ENCODE measurements at regions not wholly inside any gene's neighbourhood (a gene's known extent, or its start where the extent isn't known, plus 50 kb on each side); places are given as distances from the start of the nearest gene placed in this dataset.

- H3K4me3 ChIP-seq (ENCODE audit: low read depth in 1 of 2, low read length in 1 of 2): no peak overlapping the region
- no peaks in the 10 kb centered on the region for H3K27me3 ChIP-seq
- no peaks in the 10 kb centered on the region for H3K9me3 ChIP-seq
- H3K27ac ChIP-seq: no peak overlapping the region
- TF ChIP-seq, protein P1, sequence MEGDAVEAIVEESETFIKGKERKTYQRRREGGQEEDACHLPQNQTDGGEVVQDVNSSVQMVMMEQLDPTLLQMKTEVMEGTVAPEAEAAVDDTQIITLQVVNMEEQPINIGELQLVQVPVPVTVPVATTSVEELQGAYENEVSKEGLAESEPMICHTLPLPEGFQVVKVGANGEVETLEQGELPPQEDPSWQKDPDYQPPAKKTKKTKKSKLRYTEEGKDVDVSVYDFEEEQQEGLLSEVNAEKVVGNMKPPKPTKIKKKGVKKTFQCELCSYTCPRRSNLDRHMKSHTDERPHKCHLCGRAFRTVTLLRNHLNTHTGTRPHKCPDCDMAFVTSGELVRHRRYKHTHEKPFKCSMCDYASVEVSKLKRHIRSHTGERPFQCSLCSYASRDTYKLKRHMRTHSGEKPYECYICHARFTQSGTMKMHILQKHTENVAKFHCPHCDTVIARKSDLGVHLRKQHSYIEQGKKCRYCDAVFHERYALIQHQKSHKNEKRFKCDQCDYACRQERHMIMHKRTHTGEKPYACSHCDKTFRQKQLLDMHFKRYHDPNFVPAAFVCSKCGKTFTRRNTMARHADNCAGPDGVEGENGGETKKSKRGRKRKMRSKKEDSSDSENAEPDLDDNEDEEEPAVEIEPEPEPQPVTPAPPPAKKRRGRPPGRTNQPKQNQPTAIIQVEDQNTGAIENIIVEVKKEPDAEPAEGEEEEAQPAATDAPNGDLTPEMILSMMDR (IDR thresholded peaks at IDR 0.05): no peak
- no peaks in the 10 kb centered on the region for H3K36me3 ChIP-seq
- no peaks in the 10 kb centered on the region for H3K4me1 ChIP-seq (ENCODE audit: control insufficient read depth in 1 of 2, insufficient read depth in 1 of 2, low read depth in 1 of 2, low read length in 1 of 2)
These were observed 213.3 kb downstream of the FAM76B start for GRCh38 chr11:95576146-95576845.

DNA sequence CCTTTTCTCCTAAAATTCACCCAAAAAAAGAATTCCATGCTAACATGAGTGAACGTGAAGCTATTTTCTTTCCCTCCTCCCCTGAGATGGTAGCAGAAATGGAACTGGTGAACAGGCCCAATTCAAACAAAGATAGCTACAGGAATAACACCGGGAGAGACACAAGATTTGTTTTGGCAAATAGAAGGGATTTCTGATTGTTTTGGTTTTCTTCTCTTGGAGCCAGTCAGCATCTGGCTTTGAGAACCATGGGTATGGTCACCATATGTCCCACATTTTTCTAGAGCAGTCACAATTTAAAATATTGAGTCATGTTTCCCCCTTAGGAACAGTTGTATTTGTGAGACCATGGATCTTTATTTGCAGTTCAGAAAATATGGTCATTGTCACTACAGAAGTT lies 214.1 kb downstream of the FAM76B start:
- H3K27ac ChIP-seq: no peak overlapping the region
- no peaks in the 10 kb centered on the region for H3K9me3 ChIP-seq
- H3K36me3 ChIP-seq: no peaks in the 10 kb centered on the region
- TF ChIP-seq, protein P1 (IDR thresholded peaks at IDR 0.05): no peak
- no peaks in the 10 kb centered on the region for H3K27me3 ChIP-seq
- no peak overlapping the region for H3K4me3 ChIP-seq (ENCODE audit: low read depth in 1 of 2, low read length in 1 of 2)
- no peaks in the 10 kb centered on the region for H3K4me1 ChIP-seq (ENCODE audit: control insufficient read depth in 1 of 2, insufficient read depth in 1 of 2, low read depth in 1 of 2, low read length in 1 of 2)

DNA sequence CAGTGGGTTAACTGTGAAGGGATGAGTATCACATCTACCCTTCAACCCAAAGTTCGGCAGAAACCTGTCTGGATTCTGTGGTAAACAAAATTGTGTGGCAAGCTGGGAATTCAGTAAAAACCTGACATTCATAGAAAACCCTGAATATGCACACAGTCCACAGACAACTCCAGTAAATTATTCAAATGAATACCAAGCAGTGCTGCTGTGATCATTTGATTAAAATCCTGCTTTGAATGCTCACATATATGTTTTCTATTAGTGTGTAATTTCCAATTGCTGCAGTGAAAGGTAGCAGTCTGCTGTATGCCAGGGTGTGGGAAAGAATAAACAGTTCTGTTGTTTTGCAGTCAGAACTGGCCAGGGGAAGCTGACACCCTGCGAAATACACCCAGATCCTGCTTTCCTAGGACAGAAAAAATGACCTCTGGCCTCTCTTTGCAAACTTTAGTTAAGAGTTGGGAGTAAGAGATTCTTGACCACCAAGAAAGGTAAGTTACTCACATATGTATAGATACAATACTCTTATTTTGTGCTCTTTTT lies 217.8 kb downstream of the FAM76B start:
- H3K4me3 ChIP-seq (ENCODE audit: low read depth in 1 of 2, low read length in 1 of 2): no peak overlapping the region
- H3K27me3 ChIP-seq: no peaks in the 10 kb centered on the region
- peaks cover 0 to 2% of the 10 kb centered on the region in 2 experiments for H3K4me1 ChIP-seq (ENCODE audit: control insufficient read depth in 1 of 2, insufficient read depth in 1 of 2, low read depth in 1 of 2, low read length in 1 of 2)
- H3K27ac ChIP-seq: no peak overlapping the region
- H3K9me3 ChIP-seq: no peaks in the 10 kb centered on the region
- H3K36me3 ChIP-seq: no peaks in the 10 kb centered on the region
- TF ChIP-seq, protein P1 (IDR thresholded peaks at IDR 0.05): no peak

- Histone ChIP-seq H3K27ac (no peak overlapping the region), H3K4me1 (ENCODE audit: control insufficient read depth in 1 of 2, insufficient read depth in 1 of 2, low read depth in 1 of 2, low read length in 1 of 2) (peaks cover 0 to 11% of the 10 kb centered on the region in 2 experiments), H3K9me3 (no peaks in the 10 kb centered on the region), H3K36me3 (no peaks in the 10 kb centered on the region), H3K27me3 (no peaks in the 10 kb centered on the region), H3K4me3 (ENCODE audit: low read depth in 1 of 2, low read length in 1 of 2) (no peak overlapping the region)
- TF ChIP-seq, protein P1 (IDR thresholded peaks at IDR 0.05): no peak
These were observed 218.7 kb downstream of the FAM76B start for GRCh38 chr11:95570845-95571244.

GRCh38 chr11:95569207-95569606 lies 220.4 kb downstream of the FAM76B start:
- no peak overlapping the region for H3K27ac ChIP-seq
- TF ChIP-seq, protein P1 (IDR thresholded peaks at IDR 0.05): no peak
- H3K27me3 ChIP-seq: no peaks in the 10 kb centered on the region
- H3K36me3 ChIP-seq: no peaks in the 10 kb centered on the region
- peaks cover 0 to 17% of the 10 kb centered on the region in 2 experiments for H3K4me1 ChIP-seq (ENCODE audit: control insufficient read depth in 1 of 2, insufficient read depth in 1 of 2, low read depth in 1 of 2, low read length in 1 of 2)
- H3K4me3 ChIP-seq (ENCODE audit: low read depth in 1 of 2, low read length in 1 of 2): no peak overlapping the region
- no peaks in the 10 kb centered on the region for H3K9me3 ChIP-seq
